Karpas-422 (cell line): ENCODE measurements at regions not wholly inside any gene's neighbourhood (a gene's known extent, or its start where the extent isn't known, plus 50 kb on each side); places are given as distances from the start of the nearest gene placed in this dataset.
A peak's percentile ranks its signal among the peaks of the same experiment; 100 is the strongest.

Experiments used
- DNase-seq: peaks from one replicate; pipeline ENCODE4 v3.0.0-alpha.2; 2015
- H2AFZ ChIP-seq: fragments of 200-600 bp; sonication (generic); 2 replicates; pipeline ENCODE4 v1.6.1; 2014; ENCODE audit warnings: antibody characterized with exemption, low read length, mixed read lengths
- H3K27ac ChIP-seq: fragments of 200-600 bp; sonication (generic); 2 replicates; pipeline ENCODE4 v1.5.1; 2014; ENCODE audit warnings: mild to moderate bottlenecking, low read length, moderate library complexity
- H3K27me3 ChIP-seq: fragments of 200-600 bp; sonication (generic); 2 replicates; pipeline ENCODE4 v1.6.1; 2014; ENCODE audit warnings: low read length, mixed read lengths
- H3K36me3 ChIP-seq: fragments of 200-600 bp; sonication (generic); 2 replicates; pipeline ENCODE4 v1.6.1; 2014; ENCODE audit warnings: low read length, mixed read lengths; ENCODE audit not compliant: insufficient read depth
- H3K4me1 ChIP-seq: fragments of 200-600 bp; sonication (generic); 2 replicates; pipeline ENCODE4 v1.6.1; 2014; ENCODE audit warnings: mild to moderate bottlenecking, low read length, mixed read lengths
- H3K4me2 ChIP-seq: fragments of 200-600 bp; sonication (generic); 2 replicates; pipeline ENCODE4 v1.6.1; 2014; ENCODE audit warnings: low read length, low read depth, mild to moderate bottlenecking; ENCODE audit not compliant: poor library complexity, severe bottlenecking
- H3K4me3 ChIP-seq: fragments of 200-600 bp; sonication (generic); 2 replicates; pipeline ENCODE4 v1.5.1; 2014; ENCODE audit warnings: mild to moderate bottlenecking, antibody characterized with exemption, low read length, mixed read lengths
- H3K79me2 ChIP-seq: fragments of 200-600 bp; sonication (generic); 2 replicates; pipeline ENCODE4 v1.6.1; 2014; ENCODE audit warnings: mild to moderate bottlenecking, low read length, mixed read lengths
- H3K9ac ChIP-seq: fragments of 200-600 bp; sonication (generic); 2 replicates; pipeline ENCODE4 v1.6.0; 2014; ENCODE audit warnings: low read length
- H3K9me2 ChIP-seq: fragments of 200-600 bp; sonication (generic), shearing (Covaris generic); replicated peaks from 2 replicates; pipeline ENCODE4 v1.6.0; 2014; ENCODE audit warnings: mild to moderate bottlenecking, low read length, moderate library complexity; ENCODE audit not compliant: insufficient read depth
- H3K9me3 ChIP-seq: fragments of 300-700, 200-600 bp; sonication (generic); 2 replicates; pipeline ENCODE4 v1.6.1; 2014; ENCODE audit warnings: low read length, mixed read lengths
- H4K20me1 ChIP-seq: fragments of 200-600 bp; sonication (generic); 2 replicates; pipeline ENCODE4 v1.6.1; 2014; ENCODE audit warnings: mild to moderate bottlenecking, antibody characterized with exemption, low read length, low read depth; ENCODE audit not compliant: insufficient read depth

DNA sequence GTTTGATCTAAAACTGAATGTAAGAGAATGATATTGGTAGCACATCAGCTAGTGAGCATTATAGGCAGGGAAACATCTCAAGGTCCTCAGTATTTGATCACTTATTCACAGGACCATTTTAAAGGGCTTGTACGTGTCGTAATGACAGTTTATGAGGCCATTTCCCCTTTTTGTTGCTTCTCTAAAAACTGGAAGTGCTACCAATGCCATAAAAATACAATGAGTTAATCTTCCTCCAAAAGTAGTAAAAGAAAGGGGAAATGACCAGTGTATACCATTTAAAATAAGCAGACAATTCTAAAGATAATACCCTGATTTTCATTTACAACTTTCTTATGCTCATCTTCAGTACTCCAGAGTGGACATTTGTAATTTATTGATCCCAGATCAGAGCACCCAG lies 285.8 kb upstream of the PCSK5 start:
- Histone ChIP-seq H3K9me2 (no peaks in the 10 kb centered on the region), H2AFZ (peak overlapping the region; percentile 18; the same call in 1 of the 2 replicates), H3K4me1 (peaks cover 42% of the 10 kb centered on the region), H3K4me2 (peak overlapping the region; percentile 36), H3K79me2 (no peaks in the 10 kb centered on the region), H3K36me3 (no peaks in the 10 kb centered on the region), H4K20me1 (no peaks in the 10 kb centered on the region), H3K9ac (peak overlapping the region; percentile 34), H3K27ac (peak overlapping the region; percentile 38; the same call in 1 of the 2 replicates), H3K4me3 (peak overlapping the region; percentile 8; the same call in 1 of the 2 replicates), H3K9me3 (no peaks in the 10 kb centered on the region), H3K27me3 (no peaks in the 10 kb centered on the region)
- peak; percentile 77 for DNase-seq

DNA sequence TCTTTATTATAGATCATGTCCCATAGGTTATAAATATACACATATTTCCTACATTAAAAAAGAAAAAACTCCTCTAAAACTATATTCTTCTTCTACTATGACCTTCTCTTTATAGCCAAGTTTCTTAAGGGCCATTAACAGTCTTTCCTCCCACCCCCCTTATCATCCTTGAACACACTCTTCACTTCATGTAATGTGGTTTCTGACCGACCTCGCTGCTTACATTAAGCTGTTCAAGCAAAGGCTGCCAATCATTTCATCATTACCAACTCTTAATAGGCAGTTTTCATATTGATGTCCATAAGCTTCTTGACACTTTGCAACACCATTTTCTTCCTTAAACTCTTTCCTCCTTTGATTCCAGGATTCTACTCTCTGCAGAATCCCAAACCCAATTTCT lies 283.0 kb upstream of the PCSK5 start:
- Histone ChIP-seq H3K4me2 (no peak overlapping the region), H3K27ac (no peak overlapping the region), H3K9me3 (no peaks in the 10 kb centered on the region), H3K27me3 (no peaks in the 10 kb centered on the region), H3K4me3 (no peak overlapping the region), H3K9ac (no peak overlapping the region), H3K9me2 (no peaks in the 10 kb centered on the region), H3K79me2 (no peaks in the 10 kb centered on the region), H4K20me1 (no peaks in the 10 kb centered on the region), H3K4me1 (peaks cover 57% of the 10 kb centered on the region), H2AFZ (no peak overlapping the region), H3K36me3 (no peaks in the 10 kb centered on the region)
- DNase-seq: no peak

GRCh38 chr9:75609401-75609800 lies 281.1 kb upstream of the PCSK5 start:
- peaks cover 59% of the 10 kb centered on the region for H3K4me1 ChIP-seq

DNA sequence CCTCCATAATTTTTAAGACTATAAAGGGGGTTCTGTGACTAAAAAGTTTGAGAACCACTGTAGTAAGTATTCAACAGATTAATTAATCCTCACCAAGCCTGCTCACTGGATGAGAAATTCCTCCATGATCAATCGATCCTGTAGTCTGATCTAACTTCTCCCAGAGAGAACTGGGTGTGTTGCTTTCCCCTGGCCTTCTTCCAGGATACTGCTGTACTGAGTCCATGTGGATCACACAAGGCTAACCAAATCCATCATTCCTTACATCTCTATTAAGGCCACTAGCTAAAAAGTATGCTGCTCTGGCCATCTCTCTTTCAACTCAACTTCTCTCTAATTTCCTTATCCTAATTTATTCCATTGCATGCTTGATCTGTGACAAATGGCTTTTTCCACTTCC lies 280.2 kb upstream of the PCSK5 start:
- Histone ChIP-seq H3K36me3 (no peaks in the 10 kb centered on the region), H3K9ac (no peak overlapping the region), H3K9me3 (no peaks in the 10 kb centered on the region), H3K4me2 (no peak overlapping the region), H3K9me2 (no peaks in the 10 kb centered on the region), H2AFZ (peak overlapping the region; percentile 10; the same call in 1 of the 2 replicates), H3K27me3 (no peaks in the 10 kb centered on the region), H4K20me1 (no peaks in the 10 kb centered on the region), H3K4me3 (no peak overlapping the region), H3K27ac (no peak overlapping the region), H3K79me2 (no peaks in the 10 kb centered on the region), H3K4me1 (peaks cover 59% of the 10 kb centered on the region)
- DNase-seq: no peak

More at GRCh38 chr9:75609401-75609800, 281.1 kb upstream of the PCSK5 start:
- H3K4me2 ChIP-seq: no peak overlapping the region
- no peaks in the 10 kb centered on the region for H3K36me3 ChIP-seq
- H3K27me3 ChIP-seq: no peaks in the 10 kb centered on the region
- no peak for DNase-seq
- H2AFZ ChIP-seq: no peak overlapping the region
- no peak overlapping the region for H3K27ac ChIP-seq
- H3K9ac ChIP-seq: no peak overlapping the region
- no peaks in the 10 kb centered on the region for H4K20me1 ChIP-seq
- H3K9me3 ChIP-seq: no peaks in the 10 kb centered on the region
- H3K9me2 ChIP-seq: no peaks in the 10 kb centered on the region
- H3K79me2 ChIP-seq: no peaks in the 10 kb centered on the region
- H3K4me3 ChIP-seq: no peak overlapping the region

DNA sequence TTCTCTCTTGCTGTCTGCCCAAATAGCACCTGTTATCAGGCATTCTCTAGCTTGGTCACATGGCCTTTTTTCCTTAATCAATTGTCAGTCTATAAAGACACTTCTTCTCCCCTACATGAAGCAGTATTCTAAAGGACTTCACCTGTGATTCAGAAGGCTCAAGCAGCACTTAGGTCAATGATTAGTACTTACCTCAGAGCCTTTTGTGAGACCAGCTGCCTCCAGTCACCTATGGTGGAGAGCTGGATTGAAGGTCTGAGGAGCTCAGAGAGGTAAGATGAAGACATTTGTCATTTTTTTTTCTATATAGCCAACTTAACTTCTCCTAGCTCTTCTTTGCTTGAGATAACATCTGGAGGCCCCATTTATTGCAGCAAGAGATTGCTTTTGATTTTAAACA lies 278.3 kb upstream of the PCSK5 start:
- Histone ChIP-seq H2AFZ (peak overlapping the region; percentile 28; the same call in 1 of the 2 replicates), H3K4me1 (peaks cover 68% of the 10 kb centered on the region), H3K4me2 (peak overlapping the region; percentile 68), H3K27ac (peak overlapping the region; percentile 99), H3K79me2 (no peaks in the 10 kb centered on the region), H3K4me3 (peak overlapping the region; percentile 50), H3K9me3 (no peaks in the 10 kb centered on the region), H3K27me3 (no peaks in the 10 kb centered on the region), H3K9me2 (no peaks in the 10 kb centered on the region), H3K36me3 (no peaks in the 10 kb centered on the region), H3K9ac (peak overlapping the region; percentile 60), H4K20me1 (no peaks in the 10 kb centered on the region)
- peak; percentile 60 for DNase-seq

- Histone ChIP-seq H3K9me2 (no peaks in the 10 kb centered on the region), H3K79me2 (no peaks in the 10 kb centered on the region), H2AFZ (peak overlapping the region; percentile 28), H3K27ac (peak overlapping the region; percentile 99), H4K20me1 (no peaks in the 10 kb centered on the region), H3K9me3 (no peaks in the 10 kb centered on the region), H3K4me1 (peaks cover 68% of the 10 kb centered on the region), H3K4me3 (peak overlapping the region; percentile 50), H3K4me2 (peak overlapping the region; percentile 68), H3K9ac (peak overlapping the region; percentile 72), H3K27me3 (no peaks in the 10 kb centered on the region), H3K36me3 (no peaks in the 10 kb centered on the region)
- DNase-seq: peak; percentile 90
These were observed 277.7 kb upstream of the PCSK5 start for GRCh38 chr9:75612754-75613153.

- no peaks in the 10 kb centered on the region for H3K36me3 ChIP-seq
- no peaks in the 10 kb centered on the region for H3K79me2 ChIP-seq
- DNase-seq: peak; percentile 64
- no peaks in the 10 kb centered on the region for H3K9me3 ChIP-seq
- H3K4me2 ChIP-seq: peak overlapping the region; percentile 39
- no peaks in the 10 kb centered on the region for H4K20me1 ChIP-seq
- no peak overlapping the region for H2AFZ ChIP-seq
- H3K9ac ChIP-seq: no peak overlapping the region
- no peaks in the 10 kb centered on the region for H3K27me3 ChIP-seq
- H3K27ac ChIP-seq: peak overlapping the region; percentile 99
- no peaks in the 10 kb centered on the region for H3K9me2 ChIP-seq
- 0 out of 2 replicates have a peak overlapping the region, but pooled peaks have one; percentile 3 for H3K4me3 ChIP-seq
- H3K4me1 ChIP-seq: peaks cover 65% of the 10 kb centered on the region
These were observed 275.2 kb upstream of the PCSK5 start for GRCh38 chr9:75615284-75615683.

- Histone ChIP-seq H3K9me2 (no peaks in the 10 kb centered on the region), H3K27ac (peak overlapping the region; percentile 99), H3K36me3 (no peaks in the 10 kb centered on the region), H3K9me3 (no peaks in the 10 kb centered on the region), H4K20me1 (no peaks in the 10 kb centered on the region), H3K9ac (no peak overlapping the region), H3K4me2 (peak overlapping the region; percentile 39), H3K27me3 (no peaks in the 10 kb centered on the region), H3K79me2 (no peaks in the 10 kb centered on the region), H3K4me1 (peaks cover 57% of the 10 kb centered on the region), H3K4me3 (no peak overlapping the region), H2AFZ (no peak overlapping the region)
- DNase-seq: no peak
These were observed 274.4 kb upstream of the PCSK5 start for GRCh38 chr9:75616052-75616451.
